Islet precursor cell (in vitro differentiated cells): ENCODE measurements at regions not wholly inside any gene's neighbourhood (a gene's known extent, or its start where the extent isn't known, plus 50 kb on each side); places are given as distances from the start of the nearest gene placed in this dataset.

Experiments used
- DNase-seq: peaks from one replicate; pipeline ENCODE4 v3.0.0-alpha.2; 2018

- DNase-seq: no peak
These were observed 210.2 kb downstream of the ARPP21 start for GRCh38 chr3:35849496-35849895.

DNA sequence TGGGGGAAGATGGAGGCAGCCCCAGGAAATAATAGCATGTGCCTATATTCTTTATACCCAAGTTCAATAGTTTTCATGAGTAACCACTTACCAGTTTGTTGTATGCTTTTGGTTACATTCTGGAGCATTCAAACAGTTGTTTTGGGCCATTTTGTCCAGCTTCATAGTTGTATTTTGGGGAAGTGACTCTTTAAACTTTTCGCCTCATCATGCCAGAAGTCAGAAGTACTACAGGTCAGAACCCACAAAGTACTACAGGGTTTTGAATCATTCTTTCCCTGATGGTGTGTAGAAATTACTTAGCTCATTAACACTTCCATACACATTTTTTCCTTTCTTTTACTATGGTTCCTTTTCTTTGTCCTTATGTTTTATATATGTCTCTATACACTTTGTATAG lies 210.6 kb downstream of the ARPP21 start:
- no peak for DNase-seq

DNA sequence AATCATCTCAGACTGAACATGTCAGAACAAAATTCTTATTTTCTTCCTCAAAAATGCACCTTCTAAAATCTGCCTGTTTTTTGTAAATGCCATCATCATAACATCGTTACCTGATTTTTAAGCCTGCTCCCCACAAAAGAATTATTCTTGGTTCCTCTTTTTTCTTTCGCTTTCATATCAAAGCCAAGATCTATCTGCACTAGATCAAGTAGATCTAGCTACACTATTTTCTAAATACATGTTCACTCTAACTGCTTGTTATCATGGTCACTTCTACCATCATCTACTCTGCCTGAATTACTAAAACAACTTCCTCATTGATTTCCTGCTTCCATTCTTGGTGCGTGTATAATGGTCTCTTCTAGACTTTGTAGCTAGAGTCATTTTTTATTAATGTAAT lies 217.7 kb downstream of the ARPP21 start:
- DNase-seq: no peak

DNA sequence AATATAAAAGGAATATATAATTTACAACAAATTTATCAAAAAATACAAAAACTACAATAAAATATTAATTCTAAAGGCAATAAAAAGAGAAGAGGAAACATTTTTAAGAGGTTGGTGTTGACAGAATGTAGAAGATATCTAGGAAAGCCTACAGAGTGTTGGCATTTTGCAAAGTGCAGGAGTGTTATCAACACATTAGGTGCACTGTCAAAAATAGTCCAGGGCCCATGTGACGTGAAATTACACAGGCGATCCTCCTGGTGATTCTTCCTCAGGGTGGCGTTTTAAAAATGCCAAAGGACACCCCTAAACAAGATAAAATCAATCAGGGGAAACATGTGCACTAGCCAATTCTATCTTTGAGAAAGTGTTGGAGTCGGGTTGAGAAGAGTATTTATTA lies 222.7 kb downstream of the ARPP21 start:
- no peak for DNase-seq

GRCh38 chr3:35864871-35865270 lies 225.5 kb downstream of the ARPP21 start:
- DNase-seq: no peak

DNA sequence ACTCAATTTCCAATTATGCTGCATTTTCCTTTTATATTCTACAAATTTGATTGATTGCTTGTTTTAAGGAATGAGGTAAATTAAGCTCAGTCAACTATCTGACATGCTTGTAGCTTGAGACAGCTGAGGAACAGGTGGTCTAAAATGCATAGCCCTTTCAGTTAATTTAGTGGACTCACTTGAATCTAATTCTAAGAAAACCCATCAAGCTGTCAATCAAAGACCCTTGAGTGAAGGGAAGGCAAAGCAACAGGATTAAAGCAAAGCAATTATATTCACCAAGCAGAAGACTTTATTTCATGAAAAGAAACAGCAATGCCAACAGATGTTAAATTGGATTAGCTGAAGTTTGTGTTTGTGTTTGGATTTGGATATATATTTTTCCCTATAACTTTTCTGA lies 228.5 kb downstream of the ARPP21 start:
- DNase-seq: no peak

GRCh38 chr3:35871009-35871408 lies 231.7 kb downstream of the ARPP21 start:
- no peak for DNase-seq

- DNase-seq: no peak
These were observed 244.6 kb downstream of the ARPP21 start for GRCh38 chr3:35883929-35884328.

- DNase-seq: no peak
These were observed 255.4 kb downstream of the ARPP21 start for GRCh38 chr3:35894735-35895134.

DNA sequence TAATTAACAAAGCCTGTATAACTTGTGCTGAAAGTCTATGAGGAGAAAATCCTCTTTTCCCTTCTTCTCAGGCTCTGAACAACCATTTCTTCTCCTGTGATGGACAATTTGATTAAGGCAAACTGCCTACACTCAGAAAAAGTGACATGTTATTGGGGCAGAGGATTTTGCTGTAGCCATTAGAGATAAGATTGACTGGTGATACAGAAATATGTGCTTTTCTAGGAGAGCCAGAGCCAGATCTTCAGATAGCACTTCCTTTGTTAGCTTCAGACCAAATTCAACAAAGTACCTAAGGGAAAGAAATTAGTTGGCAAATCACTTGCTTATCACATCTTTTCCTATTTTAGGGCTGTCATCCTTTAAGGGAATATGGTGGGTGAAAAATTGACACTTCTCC lies 259.9 kb downstream of the ARPP21 start:
- DNase-seq: no peak

DNA sequence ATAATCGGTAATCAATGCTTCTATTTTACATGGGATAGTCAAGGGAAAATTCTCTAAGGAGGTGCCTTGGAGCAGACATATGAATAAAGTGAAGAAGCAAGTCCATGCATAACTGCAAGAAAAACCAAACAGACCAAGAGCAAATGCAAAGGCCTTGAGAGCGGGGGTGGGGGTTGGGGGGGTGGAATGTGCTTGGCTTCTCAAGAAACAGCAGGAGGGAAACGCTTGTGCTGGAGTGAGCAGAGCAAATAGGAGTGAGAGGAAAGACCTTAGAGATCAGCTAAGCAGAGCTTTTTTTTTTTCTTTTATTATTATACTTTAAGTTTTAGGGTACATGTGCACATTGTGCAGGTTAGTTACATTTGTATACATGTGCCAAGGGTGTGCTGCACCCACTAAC lies 260.8 kb downstream of the ARPP21 start:
- no peak for DNase-seq

GRCh38 chr3:35908366-35909232 lies 269.3 kb downstream of the ARPP21 start:
- DNase-seq: peak; percentile 86

DNA sequence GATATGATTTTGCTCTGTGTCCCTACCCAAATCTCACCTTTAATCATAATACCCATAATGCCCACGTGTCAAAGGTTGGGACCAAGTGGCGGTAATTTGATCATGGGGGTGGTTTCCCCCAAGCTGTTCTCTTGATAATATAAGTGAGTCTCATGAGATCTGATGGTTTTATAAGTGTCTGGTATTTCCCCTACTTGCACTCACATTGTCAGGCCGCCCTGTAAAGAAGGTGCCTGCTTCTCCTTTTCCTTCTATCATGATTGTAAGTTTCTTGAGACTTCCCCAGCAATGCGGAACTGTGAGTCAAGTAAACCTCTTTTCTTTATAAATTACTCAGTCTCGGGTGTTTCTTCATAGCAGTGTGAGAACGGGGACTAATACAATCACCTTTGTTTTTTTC lies 279.8 kb downstream of the ARPP21 start:
- no peak for DNase-seq

- no peak for DNase-seq
These were observed 282.4 kb downstream of the ARPP21 start for GRCh38 chr3:35921718-35922117.

- peak; percentile 83 for DNase-seq
These were observed 284.7 kb downstream of the ARPP21 start for GRCh38 chr3:35924070-35924469.

GRCh38 chr3:35927441-35927840 lies 288.1 kb downstream of the ARPP21 start:
- DNase-seq: no peak

GRCh38 chr3:35929158-35929557 lies 289.8 kb downstream of the ARPP21 start:
- no peak for DNase-seq

DNA sequence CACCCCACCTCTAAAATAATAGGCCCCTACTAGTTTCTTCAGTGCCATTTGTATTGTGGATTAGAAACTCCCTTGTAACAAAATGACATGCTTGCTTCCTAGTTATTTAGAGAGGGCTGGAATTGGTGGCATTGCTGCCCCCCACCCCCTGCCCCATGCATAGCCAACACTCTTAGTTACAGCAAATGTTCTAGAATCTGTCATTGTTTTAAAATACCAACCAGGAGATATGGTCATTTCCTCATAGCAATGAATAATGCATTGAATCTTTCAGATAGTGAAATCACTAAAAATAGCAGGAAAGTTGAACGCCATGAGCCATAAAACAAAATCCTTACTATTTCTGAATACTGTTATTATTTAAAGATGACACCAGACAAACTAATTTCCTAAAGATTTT lies 292.5 kb downstream of the ARPP21 start:
- DNase-seq: no peak

DNA sequence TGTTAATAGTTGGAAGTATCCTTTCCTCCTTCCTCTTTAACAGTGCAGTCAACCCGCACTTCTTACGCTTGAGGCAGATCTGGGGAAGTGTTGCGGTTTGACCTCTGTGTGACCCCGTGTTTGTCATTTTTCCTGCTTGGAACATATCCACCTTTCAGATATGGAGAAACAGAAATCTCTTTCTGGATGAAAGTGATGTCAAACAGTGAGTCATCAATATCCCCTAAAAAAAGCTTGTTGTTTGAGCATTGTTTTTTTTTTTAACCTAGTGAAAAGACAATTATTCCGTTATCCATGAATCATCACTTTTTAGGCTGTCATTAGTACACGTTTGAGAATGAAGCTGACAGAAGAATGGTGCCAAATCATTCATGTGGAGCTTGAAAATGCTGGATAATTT lies 293.7 kb downstream of the ARPP21 start:
- no peak for DNase-seq

- no peak for DNase-seq
These were observed 297.2 kb downstream of the ARPP21 start for GRCh38 chr3:35936571-35936970.

DNA sequence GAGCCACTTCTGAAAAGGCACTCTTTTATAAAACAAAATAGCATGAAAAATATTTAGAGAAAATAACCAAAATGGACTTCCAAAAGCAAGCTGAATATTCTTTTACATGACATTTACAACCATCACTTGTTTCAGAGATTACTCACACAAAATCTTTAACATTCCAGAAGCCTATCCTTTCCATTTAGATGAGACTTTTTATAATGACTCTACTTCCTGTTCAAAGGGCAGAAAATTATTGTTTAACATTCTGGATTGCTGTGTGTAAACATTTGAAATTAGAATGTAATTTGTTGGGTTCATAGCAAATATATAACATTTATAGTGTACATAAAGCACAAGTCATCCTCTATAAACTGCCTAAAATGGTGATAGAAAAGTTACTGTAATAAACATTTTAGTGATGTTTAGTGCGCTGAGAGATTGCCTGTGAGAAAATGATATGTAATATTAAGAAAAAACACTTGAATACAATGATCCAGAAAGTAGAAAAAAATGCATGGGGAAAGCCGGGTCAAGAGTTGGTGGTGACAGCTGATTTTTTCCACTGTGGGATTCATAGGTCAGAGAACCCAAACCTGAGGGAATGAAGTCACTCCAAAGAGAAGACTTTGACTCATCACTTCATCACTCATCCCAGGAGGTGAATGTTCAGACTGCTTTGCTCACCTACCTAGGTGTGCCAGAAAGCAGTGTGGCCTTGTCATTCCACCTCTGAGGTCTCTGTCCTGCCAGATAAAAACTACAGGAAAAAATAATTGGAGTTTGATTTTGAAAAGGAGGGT lies 305.8 kb downstream of the ARPP21 start:
- no peak for DNase-seq

GRCh38 chr3:35946121-35946853 lies 307.0 kb downstream of the ARPP21 start:
- DNase-seq: no peak

DNA sequence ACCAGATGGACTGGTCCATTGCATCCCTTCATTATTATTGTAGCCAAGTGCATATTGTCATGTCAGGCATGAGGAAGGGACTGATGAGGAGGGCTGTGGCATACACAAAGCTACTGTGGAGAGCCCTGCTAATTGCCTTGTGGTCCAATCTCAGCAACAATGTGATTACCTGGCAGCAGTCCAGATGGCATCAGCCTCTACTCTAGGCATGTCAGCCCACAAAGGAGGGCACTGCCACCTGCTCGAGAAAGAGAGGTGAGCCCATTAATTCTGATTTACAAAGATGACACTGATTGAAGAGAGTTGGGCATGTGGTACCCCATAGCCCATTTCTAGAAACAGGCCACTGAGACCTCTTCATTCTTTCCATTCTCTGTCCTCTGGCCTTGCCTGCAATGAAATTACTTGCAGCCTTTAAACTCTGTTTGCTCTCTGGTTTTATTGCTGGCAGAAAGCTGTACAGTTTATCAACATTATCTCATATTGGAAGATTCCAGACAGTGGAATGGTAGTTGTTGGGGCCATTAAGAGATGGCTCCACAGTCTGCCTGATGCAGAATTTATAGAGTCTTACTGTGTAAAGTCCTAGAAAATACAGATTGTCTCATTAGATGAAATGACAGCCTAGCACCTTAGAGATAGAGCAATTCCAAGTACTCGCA lies 307.7 kb downstream of the ARPP21 start:
- no peak for DNase-seq
